ENCODE measurements at regions not wholly inside any gene's neighbourhood (a gene's known extent, or its start where the extent isn't known, plus 50 kb on each side); places are given as distances from the start of the nearest gene placed in this dataset.

DNA sequence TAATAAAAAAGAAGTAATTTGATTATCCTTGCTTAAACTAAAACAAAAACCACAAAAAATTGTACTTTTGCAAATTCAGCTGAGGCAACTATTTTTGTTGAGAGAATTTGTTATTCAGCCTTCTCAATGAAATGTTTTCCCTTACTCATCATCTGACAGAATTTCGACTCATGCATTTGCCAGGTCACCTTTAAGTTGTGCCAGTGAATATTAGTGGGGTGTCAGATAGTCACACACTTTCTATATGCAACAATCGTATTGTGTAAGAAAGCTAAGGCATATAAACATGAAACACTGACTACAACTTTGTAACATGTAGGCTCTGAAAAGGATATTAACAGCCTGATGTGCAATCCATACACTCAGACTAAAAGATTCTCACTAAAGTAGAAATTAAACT is 1653.1 kb upstream of the SLC39A10 start:
- no peak for DNase-seq (ENCODE audit: low read depth in 2 of 2)

GRCh38 chr2:194002699-194003368 is 1654.2 kb upstream of the SLC39A10 start:
- DNase-seq (ENCODE audit: low read depth in 2 of 2), result no peak

- DNase-seq (ENCODE audit: low read depth in 2 of 2), result no peak
These were observed 1666.2 kb upstream of the SLC39A10 start for GRCh38 chr2:193990868-193991267.

- DNase-seq (ENCODE audit: low read depth in 2 of 2), result no peak
These were observed 1667.4 kb upstream of the SLC39A10 start for GRCh38 chr2:193989645-193990044.

- no peak for DNase-seq (ENCODE audit: low read depth in 2 of 2)
These were observed 1668.2 kb upstream of the SLC39A10 start for GRCh38 chr2:193988784-193989183.

DNA sequence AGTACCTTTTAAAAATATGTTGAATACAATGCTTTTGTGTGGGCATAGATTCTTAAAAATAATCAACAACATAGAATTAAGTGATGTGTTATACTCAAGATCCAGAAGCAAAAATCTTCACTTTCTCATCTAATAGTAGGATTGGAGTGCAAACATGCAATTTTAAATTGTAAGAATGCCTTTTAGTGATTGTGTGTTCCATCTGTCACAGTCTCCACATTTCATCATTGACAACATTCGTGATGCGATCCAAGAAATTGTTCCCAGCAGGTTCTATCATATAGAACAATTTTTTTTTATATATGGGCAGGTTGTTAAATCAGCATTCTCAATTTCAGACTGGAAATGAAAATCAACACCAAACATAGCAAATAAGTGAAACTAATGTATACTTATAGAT is 1671.8 kb upstream of the SLC39A10 start:
- DNase-seq (ENCODE audit: low read depth in 2 of 2), result no peak

- no peak for DNase-seq (ENCODE audit: low read depth in 2 of 2)
These were observed 1676.4 kb upstream of the SLC39A10 start for GRCh38 chr2:193980599-193980998.

DNA sequence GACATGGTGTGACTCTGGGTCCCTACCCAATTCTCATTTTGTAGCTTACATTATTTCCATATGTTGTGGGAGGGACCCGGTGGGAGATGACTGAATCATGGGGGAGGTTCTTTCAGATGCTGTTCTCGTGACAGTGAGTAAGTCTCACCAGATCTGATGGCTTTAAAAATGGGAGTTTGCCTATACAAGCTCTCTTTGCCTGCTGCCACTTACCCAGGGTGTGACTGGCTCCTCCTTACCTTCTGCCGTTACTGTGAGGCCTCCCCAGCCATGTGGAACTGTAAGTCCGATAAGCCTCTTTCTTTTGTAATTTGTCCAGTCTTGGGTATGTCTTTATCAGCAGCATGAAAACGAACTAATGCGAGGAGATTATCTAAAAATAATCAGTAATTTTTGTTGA is 1683.2 kb upstream of the SLC39A10 start:
- DNase-seq (ENCODE audit: low read depth in 2 of 2), result no peak

DNA sequence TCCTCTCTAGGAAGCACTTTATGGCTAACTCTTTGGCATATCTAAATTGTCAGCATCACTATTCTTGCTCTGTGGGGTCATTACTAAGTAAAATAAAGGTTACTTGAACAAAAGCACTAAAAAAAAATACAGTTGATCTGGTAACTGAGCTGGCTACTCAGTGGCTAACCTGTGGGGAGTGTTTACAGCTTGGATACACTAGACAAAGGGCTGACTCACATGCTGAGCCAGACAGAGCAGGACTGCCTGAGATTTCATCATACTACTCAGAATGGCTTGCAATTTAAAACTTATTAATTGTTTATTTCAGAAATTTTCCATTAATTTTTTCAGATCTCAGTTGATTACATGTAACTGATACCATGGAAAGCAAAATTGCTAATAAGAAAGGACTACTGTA is 1690.4 kb upstream of the SLC39A10 start:
- no peak for DNase-seq (ENCODE audit: low read depth in 2 of 2)

DNA sequence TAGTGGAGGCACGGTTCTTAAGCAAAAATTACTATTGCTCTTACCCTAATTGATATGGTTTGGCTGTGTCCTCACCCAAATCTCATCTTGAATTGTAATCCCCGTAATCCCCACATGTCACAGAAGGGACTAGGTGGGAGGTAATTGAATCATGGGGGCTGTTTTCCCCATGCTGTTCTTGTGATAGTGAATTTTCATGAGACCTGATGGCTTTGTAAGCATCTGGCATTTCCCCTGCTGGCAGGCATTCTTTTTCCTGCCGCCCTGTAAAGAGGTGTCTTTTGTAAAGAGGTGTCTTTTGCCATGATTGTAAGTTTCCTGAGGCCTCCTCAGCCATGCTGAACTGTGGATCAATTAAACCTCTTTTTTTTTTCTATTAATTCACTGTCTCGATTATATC is 1691.8 kb upstream of the SLC39A10 start:
- no peak for DNase-seq (ENCODE audit: low read depth in 2 of 2)

- no peak for DNase-seq (ENCODE audit: low read depth in 2 of 2)
These were observed 1693.4 kb upstream of the SLC39A10 start for GRCh38 chr2:193963472-193964119.

GRCh38 chr2:193946806-193947205 is 1710.2 kb upstream of the SLC39A10 start:
- DNase-seq (ENCODE audit: low read depth in 2 of 2), result no peak

DNA sequence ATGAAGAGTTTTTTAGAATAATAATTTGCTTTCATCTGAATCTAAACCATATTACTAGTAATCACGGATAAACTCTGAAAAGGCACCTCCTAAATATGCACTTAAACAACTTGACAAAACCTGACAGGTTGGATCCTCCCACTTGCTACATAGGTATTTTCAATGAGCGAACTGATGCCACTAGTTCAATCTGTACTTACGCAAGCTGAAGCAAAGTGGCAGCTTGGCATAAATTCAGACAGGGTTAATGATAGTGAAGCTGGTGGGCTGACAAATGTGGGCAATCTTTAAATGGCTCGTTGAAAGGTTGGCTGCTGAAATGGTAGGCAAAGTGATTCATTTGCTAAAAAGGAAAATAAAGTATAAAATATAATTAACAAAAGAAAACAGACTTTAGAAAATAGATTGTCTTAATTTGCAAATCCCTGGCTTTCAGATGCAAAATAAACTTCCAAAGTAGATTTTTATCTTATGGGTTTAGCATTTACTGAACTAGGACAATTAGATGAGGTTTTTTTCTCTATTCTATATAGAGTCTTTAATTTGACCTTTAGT is 1713.5 kb upstream of the SLC39A10 start:
- DNase-seq (ENCODE audit: low read depth in 2 of 2), result no peak

DNA sequence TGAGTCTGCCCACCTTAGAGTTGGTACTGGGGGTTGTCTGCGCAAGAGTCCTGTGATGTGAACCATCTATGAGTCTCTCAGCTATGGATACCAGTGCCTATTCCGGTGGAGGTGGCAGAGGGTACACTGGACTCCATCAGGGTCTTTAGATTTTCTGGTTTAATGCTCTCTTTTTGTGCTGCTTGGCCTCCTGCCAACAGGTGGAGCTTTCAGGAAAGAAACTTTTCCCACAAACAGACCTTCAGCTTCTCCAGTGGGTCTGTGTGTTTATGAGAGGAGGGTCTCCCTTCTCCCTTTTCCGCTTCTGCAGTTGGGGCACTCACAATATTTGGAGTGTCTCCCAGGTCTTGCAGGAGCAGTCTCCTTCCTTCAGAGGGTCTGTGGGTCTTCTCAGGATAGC is 1721.9 kb upstream of the SLC39A10 start:
- no peak for DNase-seq (ENCODE audit: low read depth in 2 of 2)

- no peak for DNase-seq (ENCODE audit: low read depth in 2 of 2)
These were observed 1727.9 kb upstream of the SLC39A10 start for GRCh38 chr2:193929131-193929530.

GRCh38 chr2:193907561-193907960 is 1712.8 kb upstream of the TMEFF2 start:
- DNase-seq (ENCODE audit: low read depth in 2 of 2), result no peak

GRCh38 chr2:193900292-193900691 is 1705.6 kb upstream of the TMEFF2 start:
- DNase-seq (ENCODE audit: low read depth in 2 of 2), result no peak

- no peak for DNase-seq (ENCODE audit: low read depth in 2 of 2)
These were observed 1700.5 kb upstream of the TMEFF2 start for GRCh38 chr2:193895226-193895625.

DNA sequence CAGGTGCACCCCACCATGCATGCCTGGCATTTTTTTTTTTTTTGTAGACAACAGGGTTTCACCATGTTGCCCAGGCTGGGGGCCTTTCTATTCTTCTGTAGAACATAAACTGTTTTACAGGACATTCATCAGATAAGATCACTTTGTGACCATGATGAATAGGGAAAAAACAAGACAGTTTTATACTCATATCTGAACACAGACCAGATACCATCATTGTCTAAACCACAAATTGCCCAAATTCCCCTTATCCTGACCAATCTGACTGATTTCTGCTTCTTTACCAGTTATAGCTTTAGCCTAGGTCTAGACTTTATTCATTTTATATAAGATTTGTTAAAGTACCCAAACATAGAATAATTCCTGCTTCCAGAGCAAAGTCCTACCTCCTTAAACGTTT is 1699.3 kb upstream of the TMEFF2 start:
- no peak for DNase-seq (ENCODE audit: low read depth in 2 of 2)

DNA sequence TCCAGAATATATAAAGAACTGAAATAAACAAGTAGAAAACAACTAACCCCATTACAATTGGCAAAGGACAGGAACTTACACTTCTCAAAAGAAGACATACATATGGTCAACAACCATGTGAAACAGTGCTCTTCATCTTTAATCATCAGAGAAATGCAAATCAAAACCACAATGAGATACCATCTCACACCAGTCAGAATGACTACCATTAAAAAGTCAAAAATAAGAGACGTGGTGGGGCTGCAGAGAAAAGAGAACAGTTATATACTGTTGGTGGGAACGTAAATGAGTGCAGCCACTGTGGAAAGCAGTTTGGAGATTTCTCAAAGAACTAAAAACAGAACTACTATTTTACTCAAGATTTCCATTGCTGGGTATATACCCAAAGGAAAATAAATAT is 1696.3 kb upstream of the TMEFF2 start:
- no peak for DNase-seq (ENCODE audit: low read depth in 2 of 2)

DNA sequence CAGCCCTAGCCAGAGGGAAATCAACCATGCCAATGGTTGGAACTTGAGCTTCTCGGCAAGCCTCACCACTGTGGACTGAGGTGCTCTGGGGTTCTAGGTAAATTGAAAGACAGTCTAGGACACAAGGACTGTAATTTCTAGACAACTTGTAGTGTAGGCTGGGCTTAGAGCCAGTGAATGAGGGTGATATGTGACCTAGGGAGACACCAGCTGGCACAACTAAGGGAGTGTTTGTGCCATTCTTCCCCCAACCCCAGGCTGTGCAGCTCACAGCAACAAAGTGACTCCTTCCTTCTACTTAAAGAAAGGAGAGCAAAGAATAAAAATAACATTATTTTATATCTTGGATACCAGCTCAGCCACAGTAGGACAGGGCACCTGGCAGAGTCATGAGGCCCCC is 1690.7 kb upstream of the TMEFF2 start:
- no peak for DNase-seq (ENCODE audit: low read depth in 2 of 2)

DNA sequence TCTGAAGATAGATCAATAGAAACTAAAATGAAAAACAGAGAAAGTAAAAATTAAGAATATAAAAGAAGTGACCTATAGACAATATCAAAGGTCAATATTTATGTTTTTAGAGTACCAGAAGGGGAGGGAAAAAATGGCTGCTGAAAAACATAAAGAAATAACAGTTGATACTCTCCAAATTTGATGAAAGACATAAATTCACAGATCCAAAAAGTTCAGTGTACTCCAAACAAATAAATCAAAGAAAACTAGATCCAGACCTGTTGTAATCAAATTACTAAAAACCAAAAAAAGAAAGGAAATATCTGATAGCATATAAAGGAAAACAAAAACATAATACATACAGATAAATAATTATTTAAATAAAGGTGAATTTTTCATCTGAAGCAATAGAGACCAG is 1689.1 kb upstream of the TMEFF2 start:
- no peak for DNase-seq (ENCODE audit: low read depth in 2 of 2)

- DNase-seq (ENCODE audit: low read depth in 2 of 2), result no peak
These were observed 1682.2 kb upstream of the TMEFF2 start for GRCh38 chr2:193876980-193877379.

GRCh38 chr2:193869564-193869963 is 1674.8 kb upstream of the TMEFF2 start:
- DNase-seq (ENCODE audit: low read depth in 2 of 2), result no peak

Data from stimulated activated CD8-positive, alpha-beta memory T cell treated with anti-CD3 and anti-CD28 coated beads, Interleukin-2, amount 100 ng/mL, for 1 hour (primary cell).